ENCODE measurements at regions not wholly inside any gene's neighbourhood (a gene's known extent, or its start where the extent isn't known, plus 50 kb on each side); places are given as distances from the start of the nearest gene placed in this dataset.

DNA sequence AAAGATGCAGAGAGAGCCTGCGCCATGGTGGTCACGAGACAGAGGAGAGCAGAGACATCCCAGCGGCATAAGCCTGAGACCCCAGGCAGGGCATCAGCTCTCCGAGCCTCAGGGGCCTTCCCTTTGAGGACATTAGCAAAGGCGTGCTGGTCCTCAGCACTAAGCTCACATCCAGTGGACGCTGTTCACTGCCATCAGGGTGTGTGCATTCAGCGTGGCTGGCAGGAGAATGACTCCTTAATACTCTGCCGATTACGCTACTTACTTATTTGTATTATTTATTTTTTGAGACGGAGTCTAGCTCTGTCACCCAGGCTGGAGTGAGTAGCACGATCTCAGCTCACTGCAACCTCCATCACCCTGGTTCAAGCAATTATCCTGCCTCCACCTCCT is 290.2 kb downstream of the KLF6 start:
- TF ChIP-seq, protein P1, sequence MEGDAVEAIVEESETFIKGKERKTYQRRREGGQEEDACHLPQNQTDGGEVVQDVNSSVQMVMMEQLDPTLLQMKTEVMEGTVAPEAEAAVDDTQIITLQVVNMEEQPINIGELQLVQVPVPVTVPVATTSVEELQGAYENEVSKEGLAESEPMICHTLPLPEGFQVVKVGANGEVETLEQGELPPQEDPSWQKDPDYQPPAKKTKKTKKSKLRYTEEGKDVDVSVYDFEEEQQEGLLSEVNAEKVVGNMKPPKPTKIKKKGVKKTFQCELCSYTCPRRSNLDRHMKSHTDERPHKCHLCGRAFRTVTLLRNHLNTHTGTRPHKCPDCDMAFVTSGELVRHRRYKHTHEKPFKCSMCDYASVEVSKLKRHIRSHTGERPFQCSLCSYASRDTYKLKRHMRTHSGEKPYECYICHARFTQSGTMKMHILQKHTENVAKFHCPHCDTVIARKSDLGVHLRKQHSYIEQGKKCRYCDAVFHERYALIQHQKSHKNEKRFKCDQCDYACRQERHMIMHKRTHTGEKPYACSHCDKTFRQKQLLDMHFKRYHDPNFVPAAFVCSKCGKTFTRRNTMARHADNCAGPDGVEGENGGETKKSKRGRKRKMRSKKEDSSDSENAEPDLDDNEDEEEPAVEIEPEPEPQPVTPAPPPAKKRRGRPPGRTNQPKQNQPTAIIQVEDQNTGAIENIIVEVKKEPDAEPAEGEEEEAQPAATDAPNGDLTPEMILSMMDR (conservative IDR thresholded peaks at IDR 0.05; ENCODE audit: low read length) = no peak
- no peak for TF ChIP-seq EZH2phosphoT487 (IDR thresholded peaks at IDR 0.05; ENCODE audit: borderline replicate concordance)
